HEK293 (cell line): ENCODE measurements at regions not wholly inside any gene's neighbourhood (a gene's known extent, or its start where the extent isn't known, plus 50 kb on each side); places are given as distances from the start of the nearest gene placed in this dataset.

Experiments used
- CTCF ChIA-PET: fragments of 350-600 bp; formaldehyde crosslinking; extraction: SDS; loops from one replicate; lab custom pipeline; 2021; ENCODE audit warnings: antibody characterized with exemption; lab: Yijun Ruan, JAX
- POLR2A ChIA-PET: fragments of 300-600 bp; formaldehyde crosslinking; extraction: SDS; loops from one replicate; lab custom pipeline; 2020; ENCODE audit warnings: antibody characterized with exemption, inconsistent platforms; lab: Yijun Ruan, JAX
- H3K27ac ChIP-seq: fragments of 200-500 bp; sonication (Bioruptor generic); 2 replicates; pipeline ENCODE4 v1.5.1; 2014; ENCODE audit warnings: low read depth, low read length, control low read depth, inconsistent platforms; ENCODE audit errors: extremely low read depth
- H3K36me3 ChIP-seq, 2 experiments: fragments of 200-500 bp in 1 of 2; sonication (Bioruptor generic) in 1 of 2; 1 replicate in 1 of 2; 2 replicates in 1 of 2; pipeline ENCODE4 v1.5.1; 2014 to 2017; ENCODE audit warnings: inconsistent platforms in 2 of 2, low read length in 2 of 2; ENCODE audit not compliant: control insufficient read depth in 2 of 2, insufficient read depth in 1 of 2
- H3K4me1 ChIP-seq: fragments of 200-500 bp; sonication (Bioruptor generic); 2 replicates; pipeline ENCODE4 v1.5.1; 2014; ENCODE audit warnings: mild to moderate bottlenecking, low read length, inconsistent platforms; ENCODE audit not compliant: control insufficient read depth, insufficient read depth
- H3K4me3 ChIP-seq: 2 replicates; pipeline ENCODE4 v1.5.1; 2011; ENCODE audit warnings: low read depth, mild to moderate bottlenecking, control low read depth, low read length, moderate library complexity
- H3K9me3 ChIP-seq: fragments of 200-500 bp; sonication (Bioruptor generic); 2 replicates; pipeline ENCODE4 v1.5.1; 2014; ENCODE audit warnings: low read depth, low read length, inconsistent platforms; ENCODE audit not compliant: control insufficient read depth, insufficient read depth
- BCL11A ChIP-seq: fragments of 450-650 bp; formaldehyde crosslinking; IDR thresholded peaks from 2 replicates; pipeline ENCODE4 v1.5.1; 2016; ENCODE audit warnings: low read depth, missing biosample characterization, missing genetic modification characterization
- GLI2 ChIP-seq: fragments of 450-650 bp; formaldehyde crosslinking; IDR thresholded peaks from 2 replicates; pipeline ENCODE4; 2017; ENCODE audit warnings: missing biosample characterization, missing genetic modification characterization, low read depth, borderline replicate concordance
- IKZF3 ChIP-seq: fragments of 450-650 bp; IDR thresholded peaks from 2 replicates; pipeline ENCODE4 v1.5.0; 2018; ENCODE audit warnings: missing biosample characterization, mild to moderate bottlenecking, missing genetic modification characterization, moderate library complexity
- KLF10 ChIP-seq: fragments of 450-650 bp; IDR thresholded peaks from 2 replicates; pipeline ENCODE4 v1.5.1; 2018; ENCODE audit warnings: missing biosample characterization, mild to moderate bottlenecking, missing genetic modification characterization
- OVOL3 ChIP-seq: fragments of 450-650 bp; formaldehyde crosslinking; IDR thresholded peaks from 2 replicates; pipeline ENCODE4 v1.5.1; 2016; ENCODE audit warnings: missing biosample characterization, missing genetic modification characterization
- SP7 ChIP-seq: fragments of 450-650 bp; formaldehyde crosslinking; IDR thresholded peaks from 2 replicates; pipeline ENCODE4 v1.5.1; 2016; ENCODE audit warnings: missing biosample characterization, missing genetic modification characterization
- TCF7L2 ChIP-seq: IDR thresholded peaks from 2 replicates; pipeline ENCODE4 v1.6.1; 2011; ENCODE audit warnings: low read depth, mild to moderate bottlenecking, inconsistent platforms, low read length, moderate library complexity, borderline replicate concordance
- ZFP37 ChIP-seq: fragments of 450-650 bp; formaldehyde crosslinking; IDR thresholded peaks from 2 replicates; pipeline ENCODE4 v1.5.1; 2016; ENCODE audit warnings: missing biosample characterization, missing genetic modification characterization
- ZIC2 ChIP-seq: fragments of 450-650 bp; formaldehyde crosslinking; IDR thresholded peaks from 2 replicates; pipeline ENCODE4 v1.5.1; 2016; ENCODE audit warnings: missing biosample characterization, missing genetic modification characterization
- ZNF184 ChIP-seq: fragments of 450-650 bp; IDR thresholded peaks from 2 replicates; pipeline ENCODE4 v1.5.1; 2018; ENCODE audit warnings: missing biosample characterization, mild to moderate bottlenecking, missing genetic modification characterization
- ZNF354C ChIP-seq: fragments of 450-650 bp; formaldehyde crosslinking; IDR thresholded peaks from 2 replicates; pipeline ENCODE4 v1.5.1; 2016; ENCODE audit warnings: missing biosample characterization, missing genetic modification characterization, low read depth, borderline replicate concordance
- ZNF391 ChIP-seq: fragments of 450-650 bp; formaldehyde crosslinking; IDR thresholded peaks from 2 replicates; pipeline ENCODE4 v1.5.1; 2016; ENCODE audit warnings: low read depth, missing biosample characterization, missing genetic modification characterization, borderline replicate concordance
- ZNF549 ChIP-seq: fragments of 450-650 bp; IDR thresholded peaks from 2 replicates; pipeline ENCODE4 v1.5.1; 2018; ENCODE audit warnings: missing biosample characterization, missing genetic modification characterization, mild to moderate bottlenecking, inconsistent platforms, moderate library complexity
- ZNF596 ChIP-seq: fragments of 450-650 bp; IDR thresholded peaks from 2 replicates; pipeline ENCODE4 v1.5.0; 2018; ENCODE audit warnings: missing biosample characterization, mild to moderate bottlenecking, missing genetic modification characterization, moderate library complexity
- TF ChIP-seq, protein P1 (sequence below): fragments of 450-650 bp; formaldehyde crosslinking; IDR thresholded peaks from 2 replicates; pipeline ENCODE4 v1.5.1; 2016; ENCODE audit warnings: missing biosample characterization, missing genetic modification characterization, borderline replicate concordance
- TF ChIP-seq, protein P2 (sequence below): fragments of 450-650 bp; formaldehyde crosslinking; IDR thresholded peaks from 2 replicates; pipeline ENCODE4 v1.5.1; 2017; ENCODE audit warnings: missing biosample characterization, missing genetic modification characterization
- TF ChIP-seq, protein P3 (sequence below): fragments of 450-650 bp; formaldehyde crosslinking; optimal IDR thresholded peaks from 2 replicates; pipeline ENCODE3; 2016; ENCODE audit warnings: missing biosample characterization, mild to moderate bottlenecking, missing genetic modification characterization
- TF ChIP-seq, protein P4 (sequence below): fragments of 450-650 bp; formaldehyde crosslinking; IDR thresholded peaks from 2 replicates; pipeline ENCODE4 v1.5.1; 2016; ENCODE audit warnings: missing biosample characterization, missing genetic modification characterization
- TF ChIP-seq, protein P5 (sequence below): fragments of 450-650 bp; formaldehyde crosslinking; IDR thresholded peaks from 2 replicates; pipeline ENCODE4 v1.5.1; 2016; ENCODE audit warnings: missing biosample characterization, missing genetic modification characterization
- TF ChIP-seq, protein P6 (sequence below): fragments of 450-650 bp; formaldehyde crosslinking; IDR thresholded peaks from 2 replicates; pipeline ENCODE4 v1.5.1; 2016; ENCODE audit warnings: missing biosample characterization, missing genetic modification characterization, low read depth
- TF ChIP-seq, protein P7 (sequence below): fragments of 450-650 bp; formaldehyde crosslinking; IDR thresholded peaks from 2 replicates; pipeline ENCODE4 v1.5.1; 2017; ENCODE audit warnings: missing biosample characterization, missing genetic modification characterization
- TF ChIP-seq, protein P8 (sequence below): fragments of 450-650 bp; formaldehyde crosslinking; IDR thresholded peaks from 2 replicates; pipeline ENCODE4 v1.5.1; 2016; ENCODE audit warnings: missing biosample characterization, missing genetic modification characterization

DNA sequence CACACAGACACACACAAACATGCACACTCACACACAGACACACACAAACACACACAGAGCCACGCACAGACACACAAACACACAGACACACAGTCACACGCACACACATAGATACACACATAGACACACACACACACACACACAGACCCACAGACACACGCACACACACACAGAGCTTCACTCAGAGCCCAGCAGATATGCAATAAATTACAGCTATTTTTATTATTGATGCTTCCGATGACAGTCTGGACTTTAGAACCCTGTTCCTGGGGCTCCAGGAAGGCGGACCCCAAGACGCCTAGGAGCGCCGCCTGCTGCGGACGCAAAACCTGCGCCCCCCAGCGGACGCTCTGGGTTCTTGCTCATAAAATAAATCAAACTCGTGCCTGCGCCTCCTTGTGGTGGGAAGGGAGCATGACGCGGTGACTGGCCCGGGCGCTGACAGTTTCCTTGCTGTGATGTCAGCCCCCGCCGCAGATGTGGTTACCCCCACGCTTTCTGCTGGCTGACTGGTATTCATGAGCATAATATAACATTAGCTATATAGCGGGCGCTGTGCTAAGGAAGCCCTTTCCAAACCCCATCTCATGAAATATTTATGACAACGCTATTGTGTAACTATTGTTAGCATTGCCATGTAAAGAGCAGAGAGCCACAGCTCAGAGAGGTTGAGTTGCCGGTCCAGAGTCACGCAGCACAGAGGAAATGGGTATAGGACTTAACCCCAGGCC lies 64.4 kb upstream of the TM9SF2 start:
- Histone ChIP-seq H3K4me3 (no peak overlapping the region), H3K27ac (no peak overlapping the region)
- CTCF ChIA-PET = interaction anchor here (0.5 to 4.5 kb wide), 64 partner anchors 8 to 1652 kb away, joined by 3 to 73 read pairs (median 4); no protein-coding TSS in a partner anchor
- TF ChIP-seq ZNF391 = peak; percentile 64
- TF ChIP-seq ZNF184 (tag by site-specific recombination) = peak; percentile 61; the same call in 1 of the 2 replicates
- peak; percentile 36; the same call in 1 of the 2 replicates for TF ChIP-seq ZIC2 (tag by site-specific recombination)
- no peak for TF ChIP-seq ZFP37
- TF ChIP-seq, protein P1, sequence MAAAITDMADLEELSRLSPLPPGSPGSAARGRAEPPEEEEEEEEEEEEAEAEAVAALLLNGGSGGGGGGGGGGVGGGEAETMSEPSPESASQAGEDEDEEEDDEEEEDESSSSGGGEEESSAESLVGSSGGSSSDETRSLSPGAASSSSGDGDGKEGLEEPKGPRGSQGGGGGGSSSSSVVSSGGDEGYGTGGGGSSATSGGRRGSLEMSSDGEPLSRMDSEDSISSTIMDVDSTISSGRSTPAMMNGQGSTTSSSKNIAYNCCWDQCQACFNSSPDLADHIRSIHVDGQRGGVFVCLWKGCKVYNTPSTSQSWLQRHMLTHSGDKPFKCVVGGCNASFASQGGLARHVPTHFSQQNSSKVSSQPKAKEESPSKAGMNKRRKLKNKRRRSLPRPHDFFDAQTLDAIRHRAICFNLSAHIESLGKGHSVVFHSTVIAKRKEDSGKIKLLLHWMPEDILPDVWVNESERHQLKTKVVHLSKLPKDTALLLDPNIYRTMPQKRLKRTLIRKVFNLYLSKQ (tag by site-specific recombination) = no peak
- TF ChIP-seq, protein P2, sequence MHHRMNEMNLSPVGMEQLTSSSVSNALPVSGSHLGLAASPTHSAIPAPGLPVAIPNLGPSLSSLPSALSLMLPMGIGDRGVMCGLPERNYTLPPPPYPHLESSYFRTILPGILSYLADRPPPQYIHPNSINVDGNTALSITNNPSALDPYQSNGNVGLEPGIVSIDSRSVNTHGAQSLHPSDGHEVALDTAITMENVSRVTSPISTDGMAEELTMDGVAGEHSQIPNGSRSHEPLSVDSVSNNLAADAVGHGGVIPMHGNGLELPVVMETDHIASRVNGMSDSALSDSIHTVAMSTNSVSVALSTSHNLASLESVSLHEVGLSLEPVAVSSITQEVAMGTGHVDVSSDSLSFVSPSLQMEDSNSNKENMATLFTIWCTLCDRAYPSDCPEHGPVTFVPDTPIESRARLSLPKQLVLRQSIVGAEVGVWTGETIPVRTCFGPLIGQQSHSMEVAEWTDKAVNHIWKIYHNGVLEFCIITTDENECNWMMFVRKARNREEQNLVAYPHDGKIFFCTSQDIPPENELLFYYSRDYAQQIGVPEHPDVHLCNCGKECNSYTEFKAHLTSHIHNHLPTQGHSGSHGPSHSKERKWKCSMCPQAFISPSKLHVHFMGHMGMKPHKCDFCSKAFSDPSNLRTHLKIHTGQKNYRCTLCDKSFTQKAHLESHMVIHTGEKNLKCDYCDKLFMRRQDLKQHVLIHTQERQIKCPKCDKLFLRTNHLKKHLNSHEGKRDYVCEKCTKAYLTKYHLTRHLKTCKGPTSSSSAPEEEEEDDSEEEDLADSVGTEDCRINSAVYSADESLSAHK (tag by site-specific recombination) = peak; percentile 68
- peak; percentile 76 for TF ChIP-seq SP7 (tag by site-specific recombination)
- no peak for TF ChIP-seq ZNF354C (tag by site-specific recombination)
- TF ChIP-seq IKZF3 (tag by site-specific recombination) = no peak
- TF ChIP-seq, protein P3, sequence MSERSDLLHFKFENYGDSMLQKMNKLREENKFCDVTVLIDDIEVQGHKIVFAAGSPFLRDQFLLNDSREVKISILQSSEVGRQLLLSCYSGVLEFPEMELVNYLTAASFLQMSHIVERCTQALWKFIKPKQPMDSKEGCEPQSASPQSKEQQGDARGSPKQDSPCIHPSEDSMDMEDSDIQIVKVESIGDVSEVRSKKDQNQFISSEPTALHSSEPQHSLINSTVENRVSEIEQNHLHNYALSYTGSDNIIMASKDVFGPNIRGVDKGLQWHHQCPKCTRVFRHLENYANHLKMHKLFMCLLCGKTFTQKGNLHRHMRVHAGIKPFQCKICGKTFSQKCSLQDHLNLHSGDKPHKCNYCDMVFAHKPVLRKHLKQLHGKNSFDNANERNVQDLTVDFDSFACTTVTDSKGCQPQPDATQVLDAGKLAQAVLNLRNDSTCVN (tag by site-specific recombination) = peak; percentile 22
- TF ChIP-seq, protein P4, sequence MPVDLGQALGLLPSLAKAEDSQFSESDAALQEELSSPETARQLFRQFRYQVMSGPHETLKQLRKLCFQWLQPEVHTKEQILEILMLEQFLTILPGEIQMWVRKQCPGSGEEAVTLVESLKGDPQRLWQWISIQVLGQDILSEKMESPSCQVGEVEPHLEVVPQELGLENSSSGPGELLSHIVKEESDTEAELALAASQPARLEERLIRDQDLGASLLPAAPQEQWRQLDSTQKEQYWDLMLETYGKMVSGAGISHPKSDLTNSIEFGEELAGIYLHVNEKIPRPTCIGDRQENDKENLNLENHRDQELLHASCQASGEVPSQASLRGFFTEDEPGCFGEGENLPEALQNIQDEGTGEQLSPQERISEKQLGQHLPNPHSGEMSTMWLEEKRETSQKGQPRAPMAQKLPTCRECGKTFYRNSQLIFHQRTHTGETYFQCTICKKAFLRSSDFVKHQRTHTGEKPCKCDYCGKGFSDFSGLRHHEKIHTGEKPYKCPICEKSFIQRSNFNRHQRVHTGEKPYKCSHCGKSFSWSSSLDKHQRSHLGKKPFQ (tag by site-specific recombination) = 0 out of 2 replicates have a peak, but pooled peaks have one; percentile 18
- TF ChIP-seq, protein P5, sequence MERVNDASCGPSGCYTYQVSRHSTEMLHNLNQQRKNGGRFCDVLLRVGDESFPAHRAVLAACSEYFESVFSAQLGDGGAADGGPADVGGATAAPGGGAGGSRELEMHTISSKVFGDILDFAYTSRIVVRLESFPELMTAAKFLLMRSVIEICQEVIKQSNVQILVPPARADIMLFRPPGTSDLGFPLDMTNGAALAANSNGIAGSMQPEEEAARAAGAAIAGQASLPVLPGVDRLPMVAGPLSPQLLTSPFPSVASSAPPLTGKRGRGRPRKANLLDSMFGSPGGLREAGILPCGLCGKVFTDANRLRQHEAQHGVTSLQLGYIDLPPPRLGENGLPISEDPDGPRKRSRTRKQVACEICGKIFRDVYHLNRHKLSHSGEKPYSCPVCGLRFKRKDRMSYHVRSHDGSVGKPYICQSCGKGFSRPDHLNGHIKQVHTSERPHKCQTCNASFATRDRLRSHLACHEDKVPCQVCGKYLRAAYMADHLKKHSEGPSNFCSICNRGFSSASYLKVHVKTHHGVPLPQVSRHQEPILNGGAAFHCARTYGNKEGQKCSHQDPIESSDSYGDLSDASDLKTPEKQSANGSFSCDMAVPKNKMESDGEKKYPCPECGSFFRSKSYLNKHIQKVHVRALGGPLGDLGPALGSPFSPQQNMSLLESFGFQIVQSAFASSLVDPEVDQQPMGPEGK (tag by site-specific recombination) = peak; percentile 56; the same call in 1 of the 2 replicates
- TF ChIP-seq, protein P6, sequence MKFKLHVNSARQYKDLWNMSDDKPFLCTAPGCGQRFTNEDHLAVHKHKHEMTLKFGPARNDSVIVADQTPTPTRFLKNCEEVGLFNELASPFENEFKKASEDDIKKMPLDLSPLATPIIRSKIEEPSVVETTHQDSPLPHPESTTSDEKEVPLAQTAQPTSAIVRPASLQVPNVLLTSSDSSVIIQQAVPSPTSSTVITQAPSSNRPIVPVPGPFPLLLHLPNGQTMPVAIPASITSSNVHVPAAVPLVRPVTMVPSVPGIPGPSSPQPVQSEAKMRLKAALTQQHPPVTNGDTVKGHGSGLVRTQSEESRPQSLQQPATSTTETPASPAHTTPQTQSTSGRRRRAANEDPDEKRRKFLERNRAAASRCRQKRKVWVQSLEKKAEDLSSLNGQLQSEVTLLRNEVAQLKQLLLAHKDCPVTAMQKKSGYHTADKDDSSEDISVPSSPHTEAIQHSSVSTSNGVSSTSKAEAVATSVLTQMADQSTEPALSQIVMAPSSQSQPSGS = peak; percentile 23; the same call in 1 of the 2 replicates
- no peak for TF ChIP-seq TCF7L2
- 0 out of 2 replicates have a peak, but pooled peaks have one; percentile 33 for TF ChIP-seq KLF10 (tag by site-specific recombination)
- no peak for TF ChIP-seq GLI2 (tag by site-specific recombination)
- TF ChIP-seq ZNF596 (tag by site-specific recombination) = no peak
- no peak for TF ChIP-seq OVOL3
- no peak for TF ChIP-seq BCL11A
- TF ChIP-seq ZNF549 (tag by site-specific recombination) = no peak
- TF ChIP-seq, protein P7, sequence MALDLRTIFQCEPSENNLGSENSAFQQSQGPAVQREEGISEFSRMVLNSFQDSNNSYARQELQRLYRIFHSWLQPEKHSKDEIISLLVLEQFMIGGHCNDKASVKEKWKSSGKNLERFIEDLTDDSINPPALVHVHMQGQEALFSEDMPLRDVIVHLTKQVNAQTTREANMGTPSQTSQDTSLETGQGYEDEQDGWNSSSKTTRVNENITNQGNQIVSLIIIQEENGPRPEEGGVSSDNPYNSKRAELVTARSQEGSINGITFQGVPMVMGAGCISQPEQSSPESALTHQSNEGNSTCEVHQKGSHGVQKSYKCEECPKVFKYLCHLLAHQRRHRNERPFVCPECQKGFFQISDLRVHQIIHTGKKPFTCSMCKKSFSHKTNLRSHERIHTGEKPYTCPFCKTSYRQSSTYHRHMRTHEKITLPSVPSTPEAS = peak; percentile 96
- TF ChIP-seq, protein P8, sequence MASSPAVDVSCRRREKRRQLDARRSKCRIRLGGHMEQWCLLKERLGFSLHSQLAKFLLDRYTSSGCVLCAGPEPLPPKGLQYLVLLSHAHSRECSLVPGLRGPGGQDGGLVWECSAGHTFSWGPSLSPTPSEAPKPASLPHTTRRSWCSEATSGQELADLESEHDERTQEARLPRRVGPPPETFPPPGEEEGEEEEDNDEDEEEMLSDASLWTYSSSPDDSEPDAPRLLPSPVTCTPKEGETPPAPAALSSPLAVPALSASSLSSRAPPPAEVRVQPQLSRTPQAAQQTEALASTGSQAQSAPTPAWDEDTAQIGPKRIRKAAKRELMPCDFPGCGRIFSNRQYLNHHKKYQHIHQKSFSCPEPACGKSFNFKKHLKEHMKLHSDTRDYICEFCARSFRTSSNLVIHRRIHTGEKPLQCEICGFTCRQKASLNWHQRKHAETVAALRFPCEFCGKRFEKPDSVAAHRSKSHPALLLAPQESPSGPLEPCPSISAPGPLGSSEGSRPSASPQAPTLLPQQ = no peak

More for the DNA sequence above, 64.4 kb upstream of the TM9SF2 start:
- H3K9me3 ChIP-seq = no peaks in the 10 kb centered on the region
- POLR2A ChIA-PET = interaction anchor here (0.7 kb wide), 1 partner anchor 260 kb away, joined by 3 read pairs; no protein-coding TSS in a partner anchor
- H3K36me3 ChIP-seq = no peaks in the 10 kb centered on the region
- no peaks in the 10 kb centered on the region for H3K4me1 ChIP-seq
